Nephron (organoid): ENCODE measurements at regions not wholly inside any gene's neighbourhood (a gene's known extent, or its start where the extent isn't known, plus 50 kb on each side); places are given as distances from the start of the nearest gene placed in this dataset.

Experiments used
- H3K27ac Mint-ChIP-seq, 3 experiments: 2 replicates each; pipeline ENCODE4 v1.8.0; 2020; ENCODE audit warnings: mixed read lengths in 3 of 3, mild to moderate bottlenecking in 2 of 3, moderate library complexity in 1 of 3
- H3K27me3 Mint-ChIP-seq: 2 replicates; pipeline ENCODE4 v1.8.0; 2021; ENCODE audit warnings: low read depth, mild to moderate bottlenecking, moderate library complexity, mixed read lengths
- H3K36me3 Mint-ChIP-seq: 2 replicates; pipeline ENCODE4 v1.8.0; 2020; ENCODE audit warnings: low read depth, mixed read lengths
- H3K4me1 Mint-ChIP-seq: 2 replicates; pipeline ENCODE4 v1.8.0; 2020; ENCODE audit warnings: mixed read lengths
- H3K4me3 Mint-ChIP-seq, 3 experiments: 2 replicates each; pipeline ENCODE4 v1.8.0; 2020; ENCODE audit warnings: mild to moderate bottlenecking in 3 of 3, mixed read lengths in 3 of 3, moderate library complexity in 2 of 3
- H3K9me3 Mint-ChIP-seq: 2 replicates; pipeline ENCODE4 v1.8.0; 2020; ENCODE audit warnings: mixed read lengths
- CTCF ChIP-seq, 3 experiments: fragments of 200-600 bp; sonication (generic); IDR thresholded peaks; one replicate each; pipeline ENCODE4 v1.5.0; 2021; ENCODE audit warnings: antibody characterized with exemption in 3 of 3; ENCODE audit not compliant: unreplicated experiment in 3 of 3

DNA sequence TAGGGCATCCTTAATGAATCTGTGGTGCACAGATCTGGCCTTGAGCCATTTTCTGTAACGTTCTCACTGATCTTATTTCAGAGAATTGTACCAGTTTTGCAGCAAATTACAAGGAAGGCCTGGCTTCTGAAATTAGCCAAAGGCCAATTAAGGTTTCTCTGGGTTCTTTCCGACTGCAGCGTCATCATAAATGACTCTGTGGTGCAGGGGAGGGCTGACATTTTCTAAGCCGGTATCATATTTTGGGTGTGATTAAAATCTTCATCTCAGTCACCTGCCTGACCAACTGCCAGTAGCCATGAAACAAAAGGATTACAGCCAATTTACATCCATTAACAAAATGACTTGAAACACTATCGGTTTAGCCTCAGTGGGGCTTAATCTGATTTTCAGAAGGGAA lies 363.7 kb downstream of the ADRA2A start:
- Mint-ChIP-seq H3K27me3 (peaks cover 12% of the 10 kb centered on the region), H3K27ac (no peak overlapping the region)

DNA sequence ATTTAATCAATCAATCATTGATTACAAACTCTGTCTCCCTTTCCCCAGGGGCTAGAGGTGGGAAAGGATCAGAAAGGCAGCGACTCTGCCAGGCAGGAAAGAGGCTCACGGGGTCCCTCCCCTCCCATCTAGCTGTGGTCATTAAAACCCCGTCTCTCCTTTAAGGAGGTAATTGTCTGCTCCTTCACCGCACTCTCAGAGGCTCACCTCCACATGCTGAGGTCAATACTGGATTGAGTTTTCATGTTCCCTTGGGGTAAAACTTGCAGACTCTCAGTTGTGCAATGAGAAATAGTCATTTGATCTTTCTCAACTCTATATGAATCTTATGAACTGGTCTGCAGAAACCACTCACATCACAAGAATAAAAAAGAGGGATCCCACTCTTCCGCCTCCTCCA lies 368.8 kb downstream of the ADRA2A start:
- peak overlapping the region; percentile 22 to 79 (median 71) for H3K27ac Mint-ChIP-seq
- H3K4me1 Mint-ChIP-seq: peaks cover 9% of the 10 kb centered on the region
- H3K36me3 Mint-ChIP-seq: no peaks in the 10 kb centered on the region
- H3K4me3 Mint-ChIP-seq: no peak overlapping the region
- no peaks in the 10 kb centered on the region for H3K9me3 Mint-ChIP-seq
- peaks cover 14% of the 10 kb centered on the region for H3K27me3 Mint-ChIP-seq
- TF ChIP-seq CTCF (IDR thresholded peaks at IDR 0.05; ENCODE audit: unreplicated experiment in 3 of 3): no peak

More for the DNA sequence above, 363.7 kb downstream of the ADRA2A start:
- H3K36me3 Mint-ChIP-seq: no peaks in the 10 kb centered on the region
- H3K4me3 Mint-ChIP-seq: no peak overlapping the region
- TF ChIP-seq CTCF (IDR thresholded peaks at IDR 0.05; ENCODE audit: unreplicated experiment in 3 of 3): no peak
- H3K9me3 Mint-ChIP-seq: no peaks in the 10 kb centered on the region
- peaks cover 4% of the 10 kb centered on the region for H3K4me1 Mint-ChIP-seq

DNA sequence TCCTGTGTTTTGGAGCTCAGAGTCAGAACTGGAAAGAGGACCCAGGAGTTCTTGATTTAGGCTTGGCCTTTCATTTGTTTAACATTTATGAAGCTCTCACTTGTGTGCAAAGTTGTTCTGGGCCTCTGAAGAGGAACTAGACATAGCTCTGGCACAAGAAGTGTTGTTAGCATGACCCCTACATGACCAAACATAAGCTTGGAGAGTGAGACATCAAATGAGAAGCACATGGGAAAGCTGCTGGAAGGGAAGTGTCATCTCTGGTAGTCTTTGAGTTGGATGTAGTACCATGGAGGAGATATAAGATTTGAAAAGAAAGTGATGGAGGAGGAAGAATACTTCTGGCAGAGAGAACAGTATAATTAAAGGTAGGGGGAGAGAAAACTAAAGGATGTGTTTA lies 370.1 kb downstream of the ADRA2A start:
- H3K27ac Mint-ChIP-seq: no peak overlapping the region
- H3K9me3 Mint-ChIP-seq: no peaks in the 10 kb centered on the region
- H3K36me3 Mint-ChIP-seq: no peaks in the 10 kb centered on the region
- TF ChIP-seq CTCF (IDR thresholded peaks at IDR 0.05; ENCODE audit: unreplicated experiment in 3 of 3): no peak
- H3K4me1 Mint-ChIP-seq: peaks cover 9% of the 10 kb centered on the region
- H3K4me3 Mint-ChIP-seq: no peak overlapping the region
- peaks cover 10% of the 10 kb centered on the region for H3K27me3 Mint-ChIP-seq

- H3K4me1 Mint-ChIP-seq: no peaks in the 10 kb centered on the region
- no peak overlapping the region for H3K27ac Mint-ChIP-seq
- H3K27me3 Mint-ChIP-seq: peaks cover 8% of the 10 kb centered on the region
- no peak overlapping the region for H3K4me3 Mint-ChIP-seq
- peaks cover 2% of the 10 kb centered on the region for H3K9me3 Mint-ChIP-seq
- no peaks in the 10 kb centered on the region for H3K36me3 Mint-ChIP-seq
- no peak for TF ChIP-seq CTCF (IDR thresholded peaks at IDR 0.05; ENCODE audit: unreplicated experiment in 3 of 3)
Measured at GRCh38 chr10:111452153-111452552, 375.3 kb downstream of the ADRA2A start.

DNA sequence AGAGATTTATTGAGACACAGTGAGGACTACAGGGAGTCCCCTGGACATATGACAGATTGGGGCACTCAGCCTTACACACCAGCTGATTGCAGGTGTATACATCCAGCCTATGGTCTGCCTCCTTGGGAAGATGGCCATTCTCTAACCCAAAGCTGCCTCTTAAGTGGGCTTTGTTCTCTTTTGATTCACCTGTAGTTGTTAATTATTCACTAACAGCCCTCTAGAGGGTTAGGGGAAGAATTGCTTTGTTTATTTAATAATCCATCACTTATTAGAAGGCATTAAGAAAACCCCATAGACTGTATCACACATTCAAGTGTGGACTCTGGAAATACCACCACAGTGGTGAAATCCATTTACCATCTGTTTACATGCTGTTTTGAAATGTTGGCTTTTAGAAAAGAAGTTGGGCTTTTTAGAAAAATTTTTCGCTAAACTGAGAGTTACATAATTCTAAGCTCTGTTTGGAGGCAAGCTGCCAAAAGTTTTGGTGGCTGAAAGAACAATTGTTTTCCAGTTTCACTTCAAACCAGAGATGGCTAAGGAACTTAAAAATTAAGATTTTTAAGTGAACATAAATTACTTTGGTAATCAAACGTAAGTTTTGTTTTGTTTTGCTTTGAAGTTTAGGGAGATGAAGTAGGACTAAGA lies 379.1 kb downstream of the ADRA2A start:
- Mint-ChIP-seq H3K4me3 (no peak overlapping the region), H3K9me3 (peaks cover 2% of the 10 kb centered on the region), H3K27ac (no peak overlapping the region), H3K27me3 (peaks cover 18% of the 10 kb centered on the region), H3K4me1 (no peaks in the 10 kb centered on the region), H3K36me3 (no peaks in the 10 kb centered on the region)
- TF ChIP-seq CTCF (IDR thresholded peaks at IDR 0.05; ENCODE audit: unreplicated experiment in 3 of 3): no peak

DNA sequence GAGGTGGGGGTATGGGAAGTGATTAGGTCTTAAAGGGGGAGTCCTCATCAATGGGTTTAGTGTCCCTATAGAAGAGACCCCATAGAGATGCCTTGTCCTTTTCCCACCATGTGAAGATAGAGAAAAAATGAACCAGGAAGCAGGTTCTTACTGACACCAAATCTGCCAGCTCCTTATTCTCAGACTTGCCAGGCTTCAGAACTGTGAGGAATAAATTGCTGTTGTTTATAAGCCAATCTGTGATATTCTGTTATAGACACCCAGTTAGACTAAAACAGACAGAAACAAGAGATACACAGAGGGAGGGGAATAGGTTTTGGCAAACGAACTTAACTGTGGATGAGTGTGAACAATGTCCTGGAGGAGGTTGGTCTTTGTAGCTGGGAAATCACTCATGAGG lies 381.4 kb downstream of the ADRA2A start:
- no peak for TF ChIP-seq CTCF (IDR thresholded peaks at IDR 0.05; ENCODE audit: unreplicated experiment in 3 of 3)
- H3K4me1 Mint-ChIP-seq: no peaks in the 10 kb centered on the region
- peaks cover 15% of the 10 kb centered on the region for H3K27me3 Mint-ChIP-seq
- no peak overlapping the region for H3K4me3 Mint-ChIP-seq
- H3K36me3 Mint-ChIP-seq: peaks cover 7% of the 10 kb centered on the region
- peaks cover 17% of the 10 kb centered on the region for H3K9me3 Mint-ChIP-seq
- no peak overlapping the region for H3K27ac Mint-ChIP-seq
